HEK293 (cell line): ENCODE measurements at regions not wholly inside any gene's neighbourhood (a gene's known extent, or its start where the extent isn't known, plus 50 kb on each side); places are given as distances from the start of the nearest gene placed in this dataset.

Experiments used
- CTCF ChIA-PET: fragments of 350-600 bp; formaldehyde crosslinking; extraction: SDS; loops from one replicate; lab custom pipeline; 2021; ENCODE audit warnings: antibody characterized with exemption; lab: Yijun Ruan, JAX
- POLR2A ChIA-PET: fragments of 300-600 bp; formaldehyde crosslinking; extraction: SDS; loops from one replicate; lab custom pipeline; 2020; ENCODE audit warnings: antibody characterized with exemption, inconsistent platforms; lab: Yijun Ruan, JAX
- H3K27ac ChIP-seq: fragments of 200-500 bp; sonication (Bioruptor generic); 2 replicates; pipeline ENCODE4 v1.5.1; 2014; ENCODE audit warnings: low read depth, low read length, control low read depth, inconsistent platforms; ENCODE audit errors: extremely low read depth
- H3K36me3 ChIP-seq, 2 experiments: fragments of 200-500 bp in 1 of 2; sonication (Bioruptor generic) in 1 of 2; 1 replicate in 1 of 2; 2 replicates in 1 of 2; pipeline ENCODE4 v1.5.1; 2014 to 2017; ENCODE audit warnings: inconsistent platforms in 2 of 2, low read length in 2 of 2; ENCODE audit not compliant: control insufficient read depth in 2 of 2, insufficient read depth in 1 of 2
- H3K4me1 ChIP-seq: fragments of 200-500 bp; sonication (Bioruptor generic); 2 replicates; pipeline ENCODE4 v1.5.1; 2014; ENCODE audit warnings: mild to moderate bottlenecking, low read length, inconsistent platforms; ENCODE audit not compliant: control insufficient read depth, insufficient read depth
- H3K4me3 ChIP-seq: 2 replicates; pipeline ENCODE4 v1.5.1; 2011; ENCODE audit warnings: low read depth, mild to moderate bottlenecking, control low read depth, low read length, moderate library complexity
- H3K9me3 ChIP-seq: fragments of 200-500 bp; sonication (Bioruptor generic); 2 replicates; pipeline ENCODE4 v1.5.1; 2014; ENCODE audit warnings: low read depth, low read length, inconsistent platforms; ENCODE audit not compliant: control insufficient read depth, insufficient read depth
- MEIS1 ChIP-seq: sonication (generic); formaldehyde crosslinking; IDR thresholded peaks from 2 replicates; pipeline ENCODE4 v1.8.1; 2022; ENCODE audit warnings: missing genetic modification reagents, mild to moderate bottlenecking, borderline replicate concordance
- PBX3 ChIP-seq: sonication (generic); formaldehyde crosslinking; IDR thresholded peaks from 2 replicates; pipeline ENCODE4 v1.8.1; 2022; ENCODE audit warnings: mild to moderate bottlenecking, moderate library complexity, missing genetic modification reagents
- SETDB1 ChIP-seq: IDR thresholded peaks from one replicate; pipeline ENCODE4 v1.6.1; 2017; ENCODE audit warnings: mild to moderate bottlenecking, low read length, moderate library complexity, mixed read lengths; ENCODE audit not compliant: insufficient read length
- WT1 ChIP-seq: fragments of 450-650 bp; formaldehyde crosslinking; IDR thresholded peaks from 2 replicates; pipeline ENCODE4 v1.5.1; 2016; ENCODE audit warnings: missing biosample characterization, missing genetic modification characterization
- ZBTB7A ChIP-seq: fragments of 450-650 bp; formaldehyde crosslinking; IDR thresholded peaks from 2 replicates; pipeline ENCODE4 v1.5.1; 2016; ENCODE audit warnings: low read depth, missing biosample characterization, missing genetic modification characterization
- ZNF266 ChIP-seq: fragments of 450-650 bp; formaldehyde crosslinking; IDR thresholded peaks from 2 replicates; pipeline ENCODE4 v1.5.1; 2016; ENCODE audit warnings: missing biosample characterization, missing genetic modification characterization, low read depth
- ZNF280D ChIP-seq: fragments of 450-650 bp; formaldehyde crosslinking; IDR thresholded peaks from 2 replicates; pipeline ENCODE4 v1.5.1; 2016; ENCODE audit warnings: missing biosample characterization, missing genetic modification characterization
- ZNF302 ChIP-seq: fragments of 450-650 bp; formaldehyde crosslinking; IDR thresholded peaks from 2 replicates; pipeline ENCODE4 v1.5.1; 2016; ENCODE audit warnings: missing biosample characterization, missing genetic modification characterization, low read depth
- ZNF362 ChIP-seq: fragments of 450-650 bp; formaldehyde crosslinking; IDR thresholded peaks from 2 replicates; pipeline ENCODE4 v1.5.1; 2016; ENCODE audit warnings: missing biosample characterization, missing genetic modification characterization
- ZNF514 ChIP-seq: fragments of 450-650 bp; formaldehyde crosslinking; IDR thresholded peaks from 2 replicates; pipeline ENCODE4 v1.5.1; 2016; ENCODE audit warnings: missing biosample characterization, missing genetic modification characterization
- ZNF521 ChIP-seq: fragments of 450-650 bp; formaldehyde crosslinking; IDR thresholded peaks from 2 replicates; pipeline ENCODE4 v1.5.1; 2017; ENCODE audit warnings: missing biosample characterization, mild to moderate bottlenecking, missing genetic modification characterization
- ZNF548 ChIP-seq: fragments of 450-650 bp; formaldehyde crosslinking; IDR thresholded peaks from 2 replicates; pipeline ENCODE4 v1.5.1; 2016; ENCODE audit warnings: missing biosample characterization, missing genetic modification characterization
- ZNF549 ChIP-seq: fragments of 450-650 bp; IDR thresholded peaks from 2 replicates; pipeline ENCODE4 v1.5.1; 2018; ENCODE audit warnings: missing biosample characterization, missing genetic modification characterization, mild to moderate bottlenecking, inconsistent platforms, moderate library complexity
- ZNF610 ChIP-seq: fragments of 450-650 bp; formaldehyde crosslinking; IDR thresholded peaks from 2 replicates; pipeline ENCODE4 v1.5.1; 2016; ENCODE audit warnings: missing biosample characterization, missing genetic modification characterization, borderline replicate concordance
- ZNF768 ChIP-seq: fragments of 450-650 bp; formaldehyde crosslinking; IDR thresholded peaks from 2 replicates; pipeline ENCODE4 v1.5.1; 2018; ENCODE audit warnings: missing biosample characterization, mild to moderate bottlenecking, missing genetic modification characterization
- ZNF776 ChIP-seq: fragments of 450-650 bp; formaldehyde crosslinking; IDR thresholded peaks from 2 replicates; pipeline ENCODE4 v1.5.0; 2017; ENCODE audit warnings: missing biosample characterization, missing genetic modification characterization, borderline replicate concordance
- ZSCAN4 ChIP-seq: fragments of 450-650 bp; formaldehyde crosslinking; IDR thresholded peaks from 2 replicates; pipeline ENCODE4 v1.5.1; 2017; ENCODE audit warnings: missing biosample characterization, missing genetic modification characterization

GRCh38 chr18:68402784-68403183 is 312.1 kb downstream of the TMX3 start:
- no peaks in the 10 kb centered on the region for H3K4me1 ChIP-seq
- TF ChIP-seq ZSCAN4 (tag by site-specific recombination) = no peak
- no peak for TF ChIP-seq ZNF362 (tag by site-specific recombination)
- no peak for TF ChIP-seq ZNF768

GRCh38 chr18:68400889-68401288 is 314.0 kb downstream of the TMX3 start:
- POLR2A ChIA-PET = no interaction called here
- TF ChIP-seq ZNF776 (tag by site-specific recombination) = no peak
- no peak for TF ChIP-seq ZNF549 (tag by site-specific recombination)
- TF ChIP-seq ZNF610 (tag by site-specific recombination) = no peak
- no peak for TF ChIP-seq ZNF514 (tag by site-specific recombination)
- TF ChIP-seq, all 188 proteins: peak for 0
- Histone ChIP-seq H3K9me3 (no peaks in the 10 kb centered on the region), H3K4me3 (no peak overlapping the region), H3K36me3 (no peaks in the 10 kb centered on the region), H3K4me1 (no peaks in the 10 kb centered on the region), H3K27ac (no peak overlapping the region)
- CTCF ChIA-PET = no interaction called here

More at GRCh38 chr18:68402784-68403183, 312.1 kb downstream of the TMX3 start:
- Histone ChIP-seq H3K27ac (no peak overlapping the region), H3K4me3 (no peak overlapping the region), H3K36me3 (no peaks in the 10 kb centered on the region), H3K9me3 (no peaks in the 10 kb centered on the region)
- POLR2A ChIA-PET = no interaction called here
- CTCF ChIA-PET = interaction anchor here (0.5 kb wide), 1 partner anchor 350 kb away, joined by 4 read pairs; no protein-coding TSS in a partner anchor

GRCh38 chr18:68399721-68400120 is 315.2 kb downstream of the TMX3 start:
- ChIA-PET CTCF (no interaction called here), POLR2A (no interaction called here)
- Histone ChIP-seq H3K4me3 (no peak overlapping the region), H3K27ac (no peak overlapping the region), H3K4me1 (no peaks in the 10 kb centered on the region), H3K9me3 (no peaks in the 10 kb centered on the region), H3K36me3 (no peaks in the 10 kb centered on the region)
- no peak for TF ChIP-seq ZNF280D (tag by site-specific recombination)
- TF ChIP-seq MEIS1 (CRISPR knock-in tag) = no peak
- no peak for TF ChIP-seq ZBTB7A
- no peak for TF ChIP-seq ZNF548
- TF ChIP-seq SETDB1 = no peak
- TF ChIP-seq ZNF362 (tag by site-specific recombination) = no peak
- TF ChIP-seq ZNF521 = no peak
- no peak for TF ChIP-seq ZNF266 (tag by site-specific recombination)
- TF ChIP-seq ZNF302 = no peak
- TF ChIP-seq WT1 (tag by site-specific recombination) = no peak
- TF ChIP-seq PBX3 (CRISPR knock-in tag) = no peak
